ENCODE measurements at regions not wholly inside any gene's neighbourhood (a gene's known extent, or its start where the extent isn't known, plus 50 kb on each side); places are given as distances from the start of the nearest gene placed in this dataset.

GRCh38 chr5:171603591-171603990, 182.0 kb upstream of the SMIM23 start:
- no peak for DNase-seq (ENCODE audit: low spot score)

- DNase-seq (ENCODE audit: low spot score): no peak
Measured at GRCh38 chr5:171604195-171604594, 181.4 kb upstream of the SMIM23 start.

GRCh38 chr5:171606414-171607024, 179.1 kb upstream of the SMIM23 start:
- no peak for DNase-seq (ENCODE audit: low spot score)

- DNase-seq (ENCODE audit: low spot score): no peak
Measured at GRCh38 chr5:171607863-171608262, 177.8 kb upstream of the SMIM23 start.

- no peak for DNase-seq (ENCODE audit: low spot score)
Measured at GRCh38 chr5:171609806-171610452, 175.7 kb upstream of the SMIM23 start.

- no peak for DNase-seq (ENCODE audit: low spot score)
Measured at GRCh38 chr5:171610686-171611085, 174.9 kb upstream of the SMIM23 start.

GRCh38 chr5:171612749-171613148, 172.9 kb upstream of the SMIM23 start:
- DNase-seq (ENCODE audit: low spot score): no peak

GRCh38 chr5:171614511-171614910, 171.1 kb upstream of the SMIM23 start:
- no peak for DNase-seq (ENCODE audit: low spot score)

GRCh38 chr5:171614971-171615653, 170.5 kb upstream of the SMIM23 start:
- peak; percentile 51 for DNase-seq (ENCODE audit: low spot score)

- no peak for DNase-seq (ENCODE audit: low spot score)
Measured at GRCh38 chr5:171615705-171616640, 169.6 kb upstream of the SMIM23 start.

GRCh38 chr5:171617266-171617665, 168.4 kb upstream of the SMIM23 start:
- no peak for DNase-seq (ENCODE audit: low spot score)

GRCh38 chr5:171617817-171618591, 167.6 kb upstream of the SMIM23 start:
- DNase-seq (ENCODE audit: low spot score): no peak

- no peak for DNase-seq (ENCODE audit: low spot score)
Measured at GRCh38 chr5:171619196-171619595, 166.4 kb upstream of the SMIM23 start.

- no peak for DNase-seq (ENCODE audit: low spot score)
Measured at GRCh38 chr5:171619744-171620143, 165.9 kb upstream of the SMIM23 start.

GRCh38 chr5:171622010-171622409, 163.6 kb upstream of the SMIM23 start:
- DNase-seq (ENCODE audit: low spot score): no peak

GRCh38 chr5:171623107-171623506, 162.5 kb upstream of the SMIM23 start:
- no peak for DNase-seq (ENCODE audit: low spot score)

GRCh38 chr5:171623551-171624097, 162.0 kb upstream of the SMIM23 start:
- no peak for DNase-seq (ENCODE audit: low spot score)

GRCh38 chr5:171624396-171624795, 161.2 kb upstream of the SMIM23 start:
- no peak for DNase-seq (ENCODE audit: low spot score)

- no peak for DNase-seq (ENCODE audit: low spot score)
Measured at GRCh38 chr5:171625646-171626045, 160.0 kb upstream of the SMIM23 start.

GRCh38 chr5:171627936-171628632, 157.5 kb upstream of the SMIM23 start:
- peak; percentile 51 for DNase-seq (ENCODE audit: low spot score)

- no peak for DNase-seq (ENCODE audit: low spot score)
Measured at GRCh38 chr5:171628633-171628974, 157.0 kb upstream of the SMIM23 start.

Measured in GM03348 (cell line).